ENCODE measurements at regions not wholly inside any gene's neighbourhood (a gene's known extent, or its start where the extent isn't known, plus 50 kb on each side); places are given as distances from the start of the nearest gene placed in this dataset.
A peak's percentile ranks its signal among the peaks of the same experiment; 100 is the strongest.

DNA sequence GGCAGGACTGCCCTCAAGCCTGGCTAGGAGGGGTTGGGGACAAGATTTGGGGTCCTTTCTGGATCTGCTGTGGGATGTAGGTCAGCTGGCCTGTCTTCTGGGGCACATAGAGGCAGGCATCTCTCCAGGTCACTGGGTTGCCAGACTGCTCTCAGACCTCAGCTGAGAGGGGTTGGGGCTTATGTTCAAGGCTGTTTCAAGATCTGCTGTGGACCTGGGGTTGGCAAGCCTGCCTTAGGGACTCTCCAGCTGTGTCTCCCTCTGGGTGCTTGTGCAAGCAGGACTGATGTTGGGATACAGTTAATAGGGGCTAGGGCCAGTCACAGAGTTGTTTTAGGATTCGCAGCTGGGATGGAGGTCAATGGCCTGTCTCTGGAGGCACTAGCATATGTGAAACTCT, 363.0 kb upstream of the ST6GAL2 start:
- DNase-seq: no peak

DNA sequence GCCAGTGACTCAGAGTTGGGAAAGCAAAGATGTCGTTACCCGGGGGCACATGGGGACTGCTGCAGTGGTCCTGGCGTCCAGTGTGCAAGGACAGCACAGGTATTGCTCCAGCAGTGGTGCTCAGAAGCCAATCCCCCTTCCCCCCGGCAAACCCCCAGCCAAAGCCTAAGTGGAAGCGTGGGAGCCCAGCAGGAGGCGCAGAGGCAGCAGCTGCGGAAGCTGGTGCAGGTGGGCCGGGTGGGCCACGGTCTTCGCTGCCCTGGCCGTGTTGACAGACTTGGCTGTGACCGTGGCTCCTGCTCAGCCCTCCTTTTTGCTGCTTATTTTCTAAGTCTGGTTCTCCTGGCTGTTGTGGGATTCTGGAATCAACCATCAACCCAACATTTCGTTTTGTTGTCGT, 369.8 kb upstream of the ST6GAL2 start:
- DNase-seq: no peak

DNA sequence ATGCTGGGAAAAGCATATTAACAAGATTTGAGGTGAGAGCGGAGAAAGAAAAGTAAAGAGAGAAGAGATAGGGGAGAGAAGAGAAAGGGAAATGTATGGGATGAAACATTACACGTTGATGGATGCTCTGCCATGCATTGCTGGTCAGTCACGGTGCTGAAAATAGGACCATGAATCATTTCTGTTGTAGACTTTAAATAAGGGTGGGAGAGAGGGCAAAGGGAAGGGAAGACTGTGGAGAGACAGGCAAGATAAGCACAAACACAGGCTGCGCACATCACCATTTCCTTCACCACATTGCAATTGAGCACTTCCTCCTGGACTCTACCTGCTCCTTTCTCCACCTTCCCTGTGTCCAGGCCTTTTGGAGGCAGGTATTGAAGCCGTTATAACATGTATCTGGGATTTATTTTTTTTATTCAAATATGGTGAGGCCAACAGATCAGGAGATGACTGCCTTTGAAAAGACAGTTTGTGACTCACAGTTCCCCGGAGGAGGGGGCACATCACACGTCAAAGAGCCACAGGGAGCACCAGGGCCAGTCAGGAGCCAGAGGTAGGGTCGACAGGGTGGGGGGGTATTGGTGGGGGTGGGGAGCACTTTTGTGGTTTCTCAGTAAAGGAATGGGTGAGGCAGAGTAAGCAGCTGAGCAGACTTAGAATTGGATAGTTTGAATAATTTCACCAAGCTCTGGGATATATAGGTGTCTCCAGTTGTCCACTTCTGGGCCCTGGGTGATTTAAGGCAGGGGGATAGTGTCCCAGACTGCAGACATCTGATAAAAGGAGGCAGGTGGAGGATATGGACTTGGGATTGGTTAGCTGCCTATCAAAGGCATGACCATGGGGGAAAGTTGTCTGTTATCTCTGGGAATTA, 372.8 kb upstream of the ST6GAL2 start:
- DNase-seq: no peak

DNA sequence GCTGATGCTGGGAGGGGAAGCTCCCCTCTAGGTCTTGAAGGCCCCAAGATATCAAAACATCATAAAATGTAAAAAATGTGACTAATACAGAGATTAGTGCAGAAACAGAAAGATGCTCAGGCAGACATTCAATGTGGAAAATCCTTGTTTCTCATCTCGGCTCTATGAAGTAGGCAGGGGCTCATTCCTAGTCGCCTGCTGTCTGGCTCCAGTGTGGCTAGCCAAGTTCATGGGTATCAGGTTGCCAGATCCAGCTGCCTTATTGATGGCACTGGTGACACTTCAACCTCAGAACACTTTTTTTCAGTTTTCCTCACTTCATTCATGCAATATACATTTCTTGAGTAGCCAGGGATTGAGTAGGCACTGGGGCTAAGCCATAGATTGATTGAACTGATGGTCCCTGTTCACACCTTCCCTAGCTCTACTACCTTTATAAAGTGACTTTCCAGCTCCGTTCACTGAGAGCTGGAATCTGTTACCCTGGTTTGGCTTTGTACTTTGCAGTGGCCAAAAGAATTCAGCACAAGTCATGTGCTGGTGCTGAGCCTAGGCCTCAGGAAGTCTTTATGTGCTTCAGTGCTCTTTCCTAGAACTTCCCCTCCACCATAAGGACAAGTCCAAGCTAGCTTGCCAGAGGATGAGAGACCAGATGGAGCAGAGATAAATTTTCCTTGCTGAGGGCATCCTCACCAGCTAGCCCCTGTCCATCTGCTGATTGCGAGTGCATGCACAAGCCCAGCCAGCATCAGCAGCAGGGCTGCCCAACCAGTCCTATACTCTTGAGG, 373.6 kb upstream of the ST6GAL2 start:
- DNase-seq: no peak

DNA sequence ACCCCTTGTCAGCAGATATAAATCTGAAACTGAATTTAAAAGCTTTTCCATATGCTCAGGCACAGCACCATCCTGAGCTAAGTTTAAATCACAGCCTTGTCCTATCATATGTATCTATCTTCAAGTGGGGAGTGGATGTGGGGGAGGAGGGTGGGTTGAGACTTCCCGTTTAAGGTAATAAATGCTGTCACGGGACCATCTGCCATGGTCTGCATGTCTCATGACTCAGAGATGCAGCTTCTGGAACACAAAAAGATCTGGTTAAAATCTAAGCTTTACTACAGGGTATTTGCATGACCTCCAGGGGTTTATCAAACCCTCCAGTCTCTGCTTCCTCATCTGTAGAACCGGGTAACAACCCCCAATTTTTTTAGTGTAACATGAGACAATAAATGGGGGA, 377.7 kb upstream of the ST6GAL2 start:
- DNase-seq: no peak

DNA sequence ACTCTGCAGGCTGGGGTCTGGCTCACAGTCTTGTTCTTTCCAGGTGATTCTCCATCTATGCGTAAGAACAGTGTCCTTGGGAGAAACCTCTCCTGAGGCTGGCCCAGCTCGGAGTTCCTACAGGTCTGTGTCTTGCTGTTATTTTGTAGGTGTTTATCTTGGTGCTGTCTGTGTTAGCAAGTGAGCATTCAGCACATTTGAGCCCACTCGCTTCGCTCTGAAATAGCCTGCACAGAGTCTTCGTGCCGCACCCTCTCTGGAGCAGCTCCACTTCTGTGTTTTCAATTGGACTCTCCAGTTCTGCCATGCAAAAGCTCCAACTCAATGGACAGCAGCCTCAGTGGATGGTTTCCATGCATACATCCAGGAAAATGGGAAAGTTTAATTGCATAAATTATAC, 378.2 kb upstream of the ST6GAL2 start:
- DNase-seq: no peak

DNA sequence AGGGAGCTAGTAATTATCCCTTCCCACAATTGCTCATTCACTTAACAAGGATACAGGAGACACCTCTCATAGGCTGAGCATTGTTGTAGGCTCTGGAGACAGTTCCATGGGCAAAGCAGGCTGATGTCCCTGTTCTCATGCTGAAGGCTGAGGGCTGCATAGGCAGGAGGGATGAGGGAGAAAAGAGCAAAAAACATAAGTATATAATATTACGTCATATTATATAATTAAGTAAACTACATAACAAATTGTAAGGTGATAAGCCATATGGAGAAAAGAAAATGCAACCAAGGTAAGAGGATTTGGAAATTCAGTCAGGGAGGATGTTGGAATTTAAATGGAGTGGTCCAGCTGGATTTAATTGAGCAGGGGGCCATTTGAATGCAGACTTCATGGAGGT, 380.6 kb upstream of the ST6GAL2 start:
- no peak for DNase-seq

DNA sequence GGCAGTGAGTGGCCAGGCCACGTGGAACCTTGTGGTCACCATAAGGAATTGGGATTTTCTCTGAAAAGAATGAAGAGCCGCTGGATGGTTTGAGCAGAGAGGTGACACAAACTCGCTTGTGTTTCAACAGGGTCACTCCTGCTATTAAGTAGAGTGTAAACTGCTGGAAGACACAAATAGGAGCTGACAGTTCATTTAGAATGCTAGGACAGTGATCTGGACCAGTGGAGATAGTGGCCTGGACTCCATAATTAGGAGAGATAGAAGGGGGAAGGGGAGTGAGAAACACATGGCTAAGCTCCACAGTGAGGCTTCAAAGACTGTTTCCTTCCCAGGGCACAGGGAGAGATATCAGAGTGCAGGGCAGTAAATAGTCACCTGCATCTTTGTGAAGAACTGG, 381.1 kb upstream of the ST6GAL2 start:
- DNase-seq: no peak

DNA sequence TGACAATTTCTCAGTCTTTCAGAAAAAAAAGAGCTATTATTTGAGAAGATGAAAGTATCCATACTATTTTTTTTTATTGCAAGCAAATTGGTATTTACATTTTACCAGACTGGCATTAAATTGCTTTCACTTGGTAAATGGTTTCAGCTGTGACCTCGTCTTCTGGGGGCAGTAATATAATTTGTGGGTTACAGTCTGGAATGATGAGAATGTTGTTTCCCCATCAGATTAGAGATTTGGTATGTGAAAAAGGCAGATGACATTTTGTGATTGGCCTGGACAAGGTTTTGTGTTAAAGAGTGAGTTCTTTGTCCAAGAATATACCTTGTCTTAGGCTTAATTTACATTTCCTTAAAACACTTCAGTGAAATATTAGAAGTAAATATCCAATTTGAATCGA, 390.1 kb upstream of the ST6GAL2 start:
- no peak for DNase-seq

DNA sequence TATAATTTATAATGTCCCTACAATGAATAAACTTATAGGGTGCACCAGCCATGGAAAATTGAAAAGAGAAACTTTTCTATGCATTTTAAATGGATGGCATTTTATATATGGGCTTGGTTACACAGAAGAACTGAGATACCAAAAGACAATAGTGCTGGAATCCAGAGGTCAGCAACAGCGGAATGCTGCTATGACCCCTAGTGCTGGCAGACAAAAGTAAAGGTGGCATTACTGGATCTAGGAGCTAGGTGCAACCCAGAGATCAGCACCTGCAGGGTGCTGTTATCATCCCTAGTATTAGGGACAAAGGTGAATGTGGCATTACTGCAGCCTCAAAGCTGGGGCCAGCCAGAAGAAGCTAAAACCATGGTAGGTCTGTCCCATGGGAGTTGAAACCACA, 392.7 kb upstream of the ST6GAL2 start:
- no peak for DNase-seq

DNA sequence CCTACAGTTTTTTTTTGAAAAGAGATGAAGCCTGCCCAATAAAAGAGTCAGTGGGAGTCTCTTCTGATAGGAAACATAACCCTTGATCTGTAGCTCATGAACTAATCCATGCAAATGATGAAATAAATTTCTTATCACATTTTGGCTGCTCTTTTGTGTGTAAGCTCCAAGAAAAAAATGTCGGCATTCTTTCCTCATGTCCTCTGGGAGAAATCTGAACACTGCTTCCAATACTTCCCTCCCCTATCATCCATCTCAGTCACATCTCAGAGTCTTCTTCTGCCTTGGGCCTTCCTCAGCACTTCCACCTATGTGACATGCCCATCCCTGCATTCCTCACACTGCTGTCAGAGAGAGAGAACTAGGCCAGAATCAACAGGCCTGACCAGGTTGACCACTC, 395.7 kb upstream of the ST6GAL2 start:
- no peak for DNase-seq

DNA sequence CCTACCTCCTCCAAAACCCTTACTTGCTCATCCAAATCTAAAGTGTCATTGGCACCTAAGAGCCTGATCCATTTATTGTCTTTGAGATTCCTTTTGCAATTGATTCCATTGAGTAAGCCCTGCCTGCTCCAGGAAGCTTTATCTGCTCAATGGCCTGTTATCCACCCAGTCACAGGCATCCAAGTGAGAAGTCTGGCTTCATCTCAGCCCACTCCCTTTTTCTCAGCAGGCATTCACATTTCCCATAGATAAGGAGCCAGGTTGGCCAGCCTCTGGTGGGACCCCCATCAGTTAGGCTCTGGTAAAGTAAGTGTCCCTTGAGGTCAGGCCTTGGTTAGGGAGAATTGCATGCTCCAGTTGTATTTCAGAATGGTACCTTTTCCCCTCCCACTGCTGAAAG, 396.2 kb upstream of the ST6GAL2 start:
- DNase-seq: no peak

DNA sequence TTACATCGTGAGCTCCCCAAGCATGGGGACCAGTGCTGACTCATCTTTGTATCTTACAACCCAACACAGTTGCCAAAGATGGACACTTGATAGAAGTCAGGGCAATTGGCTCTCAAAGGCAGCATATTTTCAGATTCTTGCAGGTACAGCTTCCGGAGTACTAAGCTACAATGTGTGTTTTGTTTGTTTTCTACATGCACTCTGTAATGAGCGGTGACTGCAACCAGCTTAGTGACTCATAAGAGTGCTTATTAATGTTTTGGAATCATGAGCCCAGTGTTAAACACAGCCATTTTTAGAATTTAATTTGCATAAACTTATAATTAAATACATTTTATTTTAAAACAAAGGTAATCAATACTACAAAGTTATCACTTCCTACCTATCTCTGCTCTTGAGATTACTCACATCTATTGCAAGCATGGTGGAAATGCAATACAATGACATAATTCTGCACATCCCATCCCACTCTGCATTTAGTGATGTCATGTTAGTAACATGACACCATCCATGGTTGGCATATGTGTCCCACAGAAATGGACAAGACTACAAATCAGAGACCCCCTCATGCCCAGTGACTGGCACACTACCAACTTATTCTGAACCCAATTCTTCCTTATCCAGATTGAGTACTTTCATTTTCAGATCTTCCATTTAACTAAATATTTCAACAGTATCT, 399.8 kb upstream of the ST6GAL2 start:
- DNase-seq: no peak

DNA sequence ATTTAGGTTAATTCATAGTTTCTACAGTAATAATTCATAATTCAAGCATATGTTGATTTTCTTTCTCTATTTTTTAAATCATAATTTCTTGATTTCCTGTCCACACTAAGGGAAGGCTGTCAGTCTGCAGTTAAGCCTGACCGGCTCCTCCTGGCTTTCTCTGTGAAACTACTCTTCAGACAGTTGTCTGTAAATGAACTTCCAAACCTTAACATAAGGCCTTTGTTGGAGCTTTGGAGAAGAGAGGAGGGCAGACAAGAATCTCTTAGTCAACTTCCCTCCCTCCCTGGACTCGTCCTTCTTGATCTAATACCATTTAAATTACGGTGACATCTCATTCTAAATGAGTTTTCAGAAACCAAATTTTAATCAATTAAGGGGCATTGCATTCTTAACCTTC, 404.1 kb upstream of the ST6GAL2 start:
- DNase-seq: no peak

DNA sequence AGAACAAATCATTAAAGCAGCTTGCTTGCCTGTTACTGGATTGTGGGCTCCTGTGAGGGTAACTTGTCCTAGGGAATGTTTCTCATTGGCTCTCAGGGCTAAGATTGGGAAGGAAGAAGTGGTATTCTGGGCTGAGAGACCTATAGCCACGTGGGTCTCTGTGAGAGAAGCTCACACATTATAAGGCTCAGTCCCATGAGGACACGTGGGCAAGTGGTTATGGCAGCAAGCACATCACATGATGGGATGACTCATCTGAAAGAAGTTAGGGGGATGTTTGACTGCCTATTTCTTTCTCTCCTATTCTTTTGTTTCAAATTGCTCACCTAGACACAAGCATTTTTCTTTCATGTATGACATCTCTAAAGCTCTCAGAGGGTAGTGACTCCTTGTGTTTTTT, 418.0 kb upstream of the ST6GAL2 start:
- DNase-seq: peak; percentile 31

DNA sequence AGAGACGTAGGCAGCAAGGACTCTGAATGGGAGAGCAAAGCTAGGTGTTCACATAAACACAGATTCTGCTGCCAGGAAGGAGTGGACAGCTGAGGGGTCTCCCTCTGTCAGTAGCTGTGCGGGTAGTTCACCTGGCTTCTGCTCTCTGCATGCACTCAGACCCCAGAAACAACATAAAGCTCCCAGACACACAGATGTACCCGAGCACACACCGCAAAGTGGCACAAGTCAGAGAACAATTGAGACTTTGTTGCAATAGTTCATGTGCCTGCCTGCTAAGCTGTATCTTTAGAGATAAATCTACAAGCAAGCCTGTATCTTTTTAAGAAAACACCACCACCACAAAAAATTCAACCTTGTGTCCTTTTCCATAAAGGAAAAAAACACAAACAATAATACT, 420.0 kb upstream of the ST6GAL2 start:
- no peak for DNase-seq

DNA sequence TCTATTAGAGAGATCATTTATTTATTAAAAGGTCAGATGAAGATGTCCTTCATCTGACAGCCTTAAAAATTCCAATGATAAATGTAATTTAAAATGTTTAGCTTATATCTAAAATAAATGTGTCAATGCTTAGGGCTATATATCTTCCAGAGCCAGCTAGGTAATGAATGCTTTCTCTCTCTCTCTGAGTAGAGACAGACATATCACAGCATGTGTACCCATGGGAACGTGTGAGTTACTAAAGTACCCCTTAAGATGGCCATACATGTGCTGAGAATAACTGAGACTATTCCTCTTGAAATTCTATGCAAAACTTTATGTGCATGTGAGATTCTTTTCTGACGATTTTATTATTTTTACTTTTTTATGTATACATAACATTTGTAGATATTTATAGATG, 420.9 kb upstream of the ST6GAL2 start:
- DNase-seq: no peak

DNA sequence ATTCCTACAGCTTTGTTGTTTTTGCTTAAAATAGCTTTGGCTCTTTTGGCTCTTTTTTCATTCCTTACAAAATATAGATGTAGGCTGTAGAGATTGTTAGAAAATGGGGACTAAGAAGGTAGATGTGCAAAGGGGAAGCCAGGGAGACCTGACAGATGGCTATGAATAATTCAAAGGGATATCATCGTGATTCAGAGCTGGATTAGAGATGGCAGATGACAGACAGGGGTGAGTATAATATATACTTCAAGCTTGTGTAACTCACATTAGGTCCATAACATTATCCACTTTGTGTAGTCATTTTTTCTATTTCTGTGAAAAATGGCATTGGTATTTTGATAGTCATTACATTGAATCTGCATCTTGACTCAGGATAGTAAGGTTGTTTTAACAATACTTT, 422.9 kb upstream of the ST6GAL2 start:
- no peak for DNase-seq

DNA sequence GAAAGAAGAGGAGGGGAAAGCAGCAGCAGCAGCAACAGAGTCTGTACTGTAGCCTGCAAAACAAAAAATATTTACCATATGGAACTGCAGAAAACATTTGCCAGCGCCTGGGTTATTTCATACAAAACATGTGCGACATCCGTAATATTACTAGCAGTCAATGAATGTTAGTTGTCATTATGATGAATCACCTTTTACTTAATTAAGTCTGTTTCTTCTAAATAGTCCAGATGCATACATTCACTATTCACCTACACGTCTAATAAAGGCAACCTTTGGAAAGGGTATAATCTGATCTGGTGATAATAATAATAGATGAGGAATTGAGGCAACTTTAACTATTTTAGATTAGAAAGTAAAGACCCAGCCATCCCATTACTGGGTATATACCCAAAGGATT, 426.3 kb upstream of the ST6GAL2 start:
- no peak for DNase-seq

DNA sequence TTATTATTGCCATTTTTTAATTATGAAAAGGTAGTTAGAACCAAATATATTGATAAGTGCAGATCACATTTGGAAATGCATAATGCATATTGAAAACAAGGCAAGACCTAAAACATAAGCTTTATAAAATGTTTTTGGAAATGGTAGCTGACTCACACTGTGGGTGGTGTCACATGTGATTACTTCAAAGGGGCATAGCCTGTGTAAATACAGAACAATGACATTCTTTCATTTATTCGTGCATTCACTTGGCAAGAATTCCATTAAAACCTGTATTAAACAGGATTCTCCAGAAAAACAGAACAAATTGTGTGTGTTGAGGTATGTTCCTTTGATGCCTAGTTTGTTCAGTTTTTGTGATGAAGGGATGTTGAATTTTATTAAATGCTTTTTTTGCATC, 427.3 kb upstream of the ST6GAL2 start:
- DNase-seq: no peak

DNA sequence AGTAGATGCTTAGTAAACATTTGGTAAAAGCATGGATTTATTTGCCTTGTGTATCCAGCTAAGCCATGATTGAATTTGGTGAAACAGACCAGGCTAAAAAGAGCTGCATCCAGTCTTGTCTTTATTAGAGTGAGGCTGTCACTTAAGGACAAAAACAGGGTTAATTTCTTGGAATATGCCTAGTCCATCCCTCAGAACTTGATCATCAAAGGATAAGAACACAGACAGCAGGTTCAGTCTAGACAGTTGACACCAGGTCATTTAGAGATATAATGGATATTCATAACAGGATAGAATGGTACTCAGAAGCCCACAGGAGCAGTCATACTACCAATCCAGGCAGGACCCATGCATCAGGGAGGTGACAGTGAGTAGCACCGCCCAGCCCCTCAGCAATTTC, 434.9 kb upstream of the ST6GAL2 start:
- no peak for DNase-seq

DNA sequence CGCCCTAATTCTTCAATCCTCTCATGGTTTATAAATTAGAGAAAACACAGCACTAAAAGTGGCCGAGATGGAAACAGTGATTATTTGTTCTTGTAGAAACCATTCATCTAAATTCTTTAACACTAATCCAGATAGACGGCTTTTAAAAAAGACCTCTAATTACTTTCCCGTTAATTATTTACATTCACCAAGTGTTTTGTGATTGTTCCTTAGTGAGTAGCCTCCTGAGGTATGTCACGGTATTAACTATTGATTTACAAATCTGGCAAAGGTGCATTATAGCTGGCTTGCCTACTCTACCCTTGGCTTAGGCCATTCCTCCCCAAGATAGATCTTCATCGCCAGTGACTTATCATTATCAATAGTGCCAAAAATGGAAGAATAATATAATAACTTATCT, 436.4 kb upstream of the ST6GAL2 start:
- DNase-seq: no peak

DNA sequence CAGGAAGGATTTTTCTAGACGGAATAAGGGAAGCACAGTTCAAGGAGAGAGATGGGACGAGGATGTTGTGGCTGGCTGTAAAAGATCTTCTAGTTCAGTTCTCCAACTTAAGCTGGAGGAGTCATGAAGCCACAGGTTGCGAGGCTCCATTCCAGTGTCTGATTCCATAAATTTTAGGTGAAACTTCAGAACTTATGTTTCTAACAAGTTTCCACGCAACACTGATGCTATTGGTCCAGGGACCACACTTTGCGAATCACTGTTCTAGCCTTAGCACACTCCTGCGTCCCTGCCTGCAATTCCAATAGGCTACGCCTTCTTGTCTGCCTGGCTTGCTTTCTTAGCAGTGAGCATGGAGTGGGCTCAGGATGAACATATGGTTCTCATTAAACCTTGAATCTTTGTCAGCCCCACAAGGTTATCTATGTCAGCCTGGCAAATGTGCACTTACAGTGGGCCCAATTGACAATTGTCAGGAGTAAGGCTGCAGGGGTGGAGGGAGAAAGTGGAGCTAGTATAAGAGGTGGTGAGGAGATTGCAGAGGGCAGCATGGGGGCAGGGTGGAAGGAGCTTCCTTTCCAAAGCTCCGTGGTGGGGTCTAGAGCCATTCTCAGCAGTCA, 438.1 kb upstream of the ST6GAL2 start:
- DNase-seq: no peak

Data from hematopoietic multipotent progenitor cell treated with erythropoietin and hydrocortisone succinate and interleukin-3 and kit ligand, for 4 days (in vitro differentiated cells).